ENCODE measurements at regions not wholly inside any gene's neighbourhood (a gene's known extent, or its start where the extent isn't known, plus 50 kb on each side); places are given as distances from the start of the nearest gene placed in this dataset.
"Not testable (repeated sequence)": the region's sequence is repeated elsewhere in the genome, so short reads cannot be mapped to it uniquely, and the experiment has no call there.

DNA sequence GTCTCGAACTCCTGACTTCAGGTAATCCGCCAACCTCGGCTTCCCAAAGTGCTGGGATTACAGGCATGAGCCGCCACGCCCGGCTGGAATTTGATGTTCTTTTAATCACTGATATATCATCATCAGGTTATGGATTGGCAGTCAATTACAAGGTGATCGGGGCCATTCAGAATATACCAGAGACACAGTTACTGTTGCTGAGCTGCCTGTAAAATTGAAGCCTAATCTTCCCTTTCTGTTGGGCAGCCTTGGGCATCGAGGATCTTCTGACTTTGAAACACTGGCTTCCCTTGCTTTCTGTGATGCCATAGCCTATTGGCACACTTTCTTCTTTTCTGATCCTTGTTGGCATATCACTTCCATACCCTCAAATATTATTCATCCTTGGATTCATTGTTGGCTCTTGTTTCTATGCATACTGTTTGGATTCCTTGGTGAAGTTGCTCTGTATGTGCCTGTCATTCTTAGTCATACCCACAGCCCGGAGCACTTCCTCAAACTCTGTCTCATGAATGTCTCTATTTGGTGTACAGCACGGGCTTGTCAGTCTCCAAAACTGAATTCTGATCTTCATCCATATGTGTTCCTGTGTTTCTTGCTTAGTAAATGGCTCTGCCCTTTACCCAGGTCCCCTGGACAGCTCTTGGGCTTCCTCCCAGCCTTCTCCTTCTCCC is 85.6 kb upstream of the CRYM start:
- not testable (repeated sequence) for DNase-seq (ENCODE audit: low spot score)

DNA sequence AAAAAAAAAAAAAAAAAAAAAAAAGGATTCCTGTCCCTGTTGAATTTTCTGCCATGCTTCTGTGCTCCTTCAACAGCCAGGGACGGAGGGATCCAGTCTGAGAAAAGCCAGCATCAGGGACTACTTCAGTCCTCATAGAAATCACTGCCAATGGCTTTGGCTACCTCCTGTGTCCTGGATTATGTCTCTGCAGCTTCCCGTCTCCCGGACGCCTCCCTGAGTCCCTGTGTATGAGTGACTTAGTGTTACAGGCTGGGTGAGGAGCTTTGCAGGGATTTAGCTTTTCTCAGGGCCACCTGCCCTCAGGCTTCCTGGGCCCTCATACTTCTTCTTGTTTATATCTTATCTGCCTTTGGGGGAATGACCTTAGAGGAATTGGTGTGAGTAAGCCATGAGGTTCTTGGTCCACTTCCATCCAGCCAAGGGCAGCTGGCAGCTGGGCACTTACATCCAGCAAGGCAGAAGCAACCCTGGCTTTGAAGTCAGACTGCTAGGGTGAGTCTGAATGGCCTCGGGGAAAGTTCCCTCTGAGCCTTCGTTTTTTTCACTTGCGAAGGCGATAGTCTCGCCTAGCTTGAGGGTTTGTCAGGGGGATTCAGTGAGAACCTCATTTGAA is 83.6 kb upstream of the CRYM start:
- DNase-seq (ENCODE audit: low spot score) = not testable (repeated sequence)

DNA sequence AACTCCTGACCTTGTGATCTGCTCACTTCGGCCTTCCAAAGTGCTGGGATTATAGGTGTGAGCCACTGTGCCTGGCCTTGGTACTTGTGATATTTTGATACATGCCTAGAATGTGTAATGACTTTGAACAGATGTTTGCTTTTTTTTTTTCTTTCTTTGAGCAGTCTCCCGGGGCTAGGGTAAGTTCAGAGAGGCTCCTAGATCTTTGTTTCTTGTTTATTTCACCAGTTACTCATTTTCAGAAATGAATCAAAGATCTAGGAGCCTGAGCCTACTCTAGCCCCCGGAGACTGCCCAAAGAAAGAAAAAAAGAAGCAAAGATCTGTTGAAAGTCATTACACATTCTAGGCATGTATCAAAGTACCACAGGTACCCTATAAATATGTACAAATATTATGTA is 83.0 kb upstream of the CRYM start:
- not testable (repeated sequence) for DNase-seq (ENCODE audit: low spot score)

DNA sequence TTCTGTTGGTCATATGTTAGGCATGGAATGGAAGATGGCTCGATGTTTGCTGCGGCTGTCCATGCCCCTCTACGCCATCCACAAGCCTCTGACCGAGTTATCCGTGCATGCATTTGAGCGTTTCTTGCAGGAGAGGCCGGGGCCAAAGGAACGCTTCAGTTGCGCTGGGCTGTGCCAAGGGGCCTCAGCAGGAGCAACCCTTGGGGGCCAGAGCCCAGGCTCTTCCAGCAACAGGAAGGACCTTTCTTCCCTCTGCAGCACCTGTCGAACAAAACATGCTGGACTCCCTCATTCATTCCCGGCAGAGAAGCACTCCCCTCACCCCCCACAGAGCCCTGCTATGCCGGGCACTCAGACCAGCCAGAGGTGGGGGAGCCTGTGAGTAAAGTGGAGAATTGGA is 81.4 kb upstream of the CRYM start:
- not testable (repeated sequence) for DNase-seq (ENCODE audit: low spot score)

DNA sequence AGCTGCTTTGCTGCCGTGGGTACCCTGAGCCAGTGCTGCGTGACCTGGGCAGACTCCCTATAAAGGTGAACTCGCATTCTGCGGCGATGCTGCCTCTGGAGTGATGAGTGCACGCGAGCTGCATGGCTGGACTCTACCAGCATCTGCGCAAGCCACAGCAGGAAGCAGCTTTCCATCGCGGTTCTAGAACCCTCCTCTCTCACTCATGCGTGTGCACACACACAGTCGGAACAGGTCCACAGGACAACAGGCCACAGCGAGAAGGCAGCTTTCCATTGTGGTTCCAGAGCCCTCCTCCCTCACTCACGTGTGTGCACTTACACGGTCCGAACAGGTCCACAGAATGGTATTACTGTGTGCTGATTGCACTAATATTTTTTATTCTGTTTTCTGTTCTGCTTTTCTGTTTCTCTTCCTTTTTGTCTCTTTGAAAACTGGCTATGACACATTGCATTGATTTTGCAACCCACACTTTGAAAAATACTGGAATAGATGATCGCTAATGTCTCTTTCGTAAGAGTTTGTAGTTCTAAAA is 80.2 kb upstream of the CRYM start:
- peak; percentile 3 for DNase-seq (ENCODE audit: low spot score)

DNA sequence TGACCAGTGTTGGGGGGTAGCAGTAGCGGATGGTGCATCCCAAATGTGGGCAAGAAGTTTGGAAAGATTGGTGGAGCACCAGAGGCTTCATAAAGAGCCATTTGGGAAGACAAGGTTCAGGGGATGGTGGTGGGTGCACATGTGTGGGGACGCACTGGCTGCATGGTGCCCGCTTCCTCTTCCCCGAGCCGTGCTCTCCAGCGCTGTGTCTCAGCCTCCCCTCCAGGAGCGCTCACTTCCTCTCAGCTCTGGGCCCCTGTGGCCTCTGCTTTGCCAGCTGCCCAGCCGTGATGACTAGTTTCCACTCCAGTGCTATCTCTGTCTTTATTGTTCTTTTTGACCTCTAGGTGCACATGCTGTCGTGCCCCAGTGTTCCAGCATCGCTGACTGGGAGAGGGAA is 78.2 kb upstream of the CRYM start:
- peak; percentile 33 for DNase-seq (ENCODE audit: low spot score)

DNA sequence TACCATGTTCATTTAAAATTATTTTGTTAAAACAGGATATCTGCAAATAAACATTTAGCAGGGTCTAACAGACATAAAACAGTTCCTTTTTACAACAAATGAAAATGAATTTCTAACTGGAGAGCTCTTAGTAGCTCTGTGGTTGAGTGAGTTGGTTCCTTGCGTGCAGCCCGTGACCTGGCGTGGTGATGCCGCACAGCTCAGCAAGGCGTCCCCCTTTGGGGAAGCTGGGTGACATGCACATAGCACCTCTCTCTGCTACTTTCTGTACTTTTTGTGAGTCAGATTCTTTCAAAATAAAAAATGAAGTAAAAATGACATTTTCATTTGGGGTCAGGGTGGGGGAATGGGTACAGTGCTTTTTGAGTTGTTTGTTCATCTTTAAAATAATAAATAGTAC is 73.3 kb upstream of the CRYM start:
- DNase-seq (ENCODE audit: low spot score) = not testable (repeated sequence)

DNA sequence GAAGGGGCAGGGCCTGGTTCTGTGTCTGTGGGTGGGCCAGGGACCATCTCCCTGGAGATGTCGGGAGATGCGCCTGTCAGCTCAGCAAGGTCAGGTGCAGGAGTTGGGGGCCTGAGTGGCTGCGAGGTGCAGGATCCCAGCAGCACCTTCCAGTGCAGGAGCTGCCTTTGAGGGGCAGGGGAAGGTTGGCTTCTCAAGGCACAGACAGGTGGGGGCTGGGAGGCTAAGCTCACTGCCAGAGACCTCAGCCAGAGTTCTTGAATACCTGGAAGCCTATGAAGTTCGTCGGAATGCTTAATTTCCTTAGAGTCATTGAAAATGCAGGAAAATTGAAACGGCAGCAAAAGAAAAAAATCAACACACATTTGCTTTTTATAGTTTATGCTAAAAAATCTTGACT is 72.8 kb upstream of the CRYM start:
- DNase-seq (ENCODE audit: low spot score) = not testable (repeated sequence)

DNA sequence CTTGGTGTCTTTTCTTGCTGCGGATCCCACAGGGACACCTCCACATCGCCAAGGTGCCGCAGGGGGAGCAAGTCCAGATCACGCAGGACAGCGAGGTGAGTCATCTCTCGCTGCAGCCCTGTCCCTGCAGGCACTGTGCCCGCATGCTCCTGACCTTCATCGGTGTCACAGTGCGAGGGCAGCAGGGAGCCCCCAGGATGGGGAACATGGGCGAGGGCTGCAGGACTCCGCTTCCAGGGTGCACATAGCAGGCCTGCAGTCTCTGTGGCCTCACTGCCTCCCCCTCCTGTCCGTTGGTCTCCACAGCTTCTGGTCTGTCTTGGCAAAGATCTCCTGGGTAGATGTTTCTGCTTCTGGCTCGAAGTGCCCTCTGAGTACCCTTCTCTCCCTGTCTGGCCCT is 71.2 kb upstream of the CRYM start:
- not testable (repeated sequence) for DNase-seq (ENCODE audit: low spot score)

DNA sequence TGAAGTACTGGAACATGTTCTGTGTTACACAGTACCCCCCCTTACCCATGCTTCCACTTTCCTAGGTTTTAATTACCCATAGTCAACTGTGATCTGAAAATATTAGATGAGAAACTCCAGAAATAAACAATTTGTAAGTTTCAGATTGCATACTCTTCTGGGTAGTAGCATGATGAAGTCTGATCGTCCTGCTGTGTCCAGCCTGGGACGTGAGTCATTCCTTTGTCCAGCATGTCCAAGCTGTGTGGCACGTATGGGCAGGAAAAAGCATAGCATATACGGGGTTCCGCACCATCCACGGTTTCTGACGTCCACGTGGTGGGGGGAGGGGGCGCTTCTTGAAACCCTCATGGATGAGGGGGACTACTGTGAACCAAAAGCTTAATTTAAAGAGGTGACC is 70.7 kb upstream of the CRYM start:
- DNase-seq (ENCODE audit: low spot score) = not testable (repeated sequence)

DNA sequence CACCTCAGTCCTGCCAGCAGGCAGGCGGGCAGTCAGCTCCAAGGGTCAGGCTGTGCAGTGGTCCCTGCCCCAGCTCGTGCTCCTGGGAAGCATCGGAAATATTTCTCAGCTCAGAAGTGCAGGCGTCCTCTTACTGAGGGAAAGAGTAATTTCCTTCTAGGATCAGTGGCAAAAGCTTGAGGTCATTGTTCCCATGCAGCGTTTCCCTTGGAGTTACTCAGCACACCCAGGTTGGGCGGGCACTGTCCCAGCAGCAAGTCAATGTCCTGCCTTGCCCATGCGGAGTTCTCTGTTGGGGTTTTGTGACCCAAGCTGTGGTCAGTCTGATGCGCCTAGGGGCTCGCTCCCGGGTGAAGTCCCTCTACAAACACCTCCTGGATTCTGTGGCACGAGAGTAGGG is 69.4 kb upstream of the CRYM start:
- not testable (repeated sequence) for DNase-seq (ENCODE audit: low spot score)

DNA sequence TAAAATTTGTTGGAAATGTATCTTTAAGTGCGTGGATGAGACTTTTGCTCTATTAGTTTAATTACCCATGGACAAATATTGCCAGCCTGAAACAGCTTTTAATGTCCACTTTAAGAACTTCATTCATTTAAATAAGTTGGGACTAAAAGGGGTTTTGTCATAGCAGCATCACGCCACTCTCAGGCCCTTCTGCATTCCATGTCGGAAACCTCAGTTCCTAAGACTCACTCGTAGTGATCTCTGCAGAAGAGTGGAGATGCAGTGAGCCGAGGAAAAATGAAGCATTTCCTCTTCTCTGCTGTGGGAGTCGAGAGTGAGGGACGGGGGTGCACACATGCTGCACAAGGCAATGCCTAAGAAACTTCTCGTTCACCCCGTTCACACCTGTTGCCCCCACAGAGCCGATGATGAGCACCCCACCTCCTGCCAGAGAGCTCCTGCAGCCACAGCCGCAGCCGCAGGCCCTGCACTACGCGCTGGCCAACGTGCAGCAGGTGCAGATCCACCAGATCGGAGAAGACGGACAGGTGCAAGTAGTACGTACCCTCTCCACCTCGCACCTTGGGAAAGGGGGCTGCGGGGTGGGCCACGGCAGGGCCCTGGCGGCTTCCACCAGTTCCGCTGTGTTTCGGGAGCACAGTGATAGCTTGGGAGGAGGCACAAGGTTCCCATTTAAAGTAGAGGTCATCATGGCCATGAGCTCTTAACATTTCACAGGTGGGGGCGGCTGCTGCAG is 68.8 kb upstream of the CRYM start:
- not testable (repeated sequence) for DNase-seq (ENCODE audit: low spot score)

DNA sequence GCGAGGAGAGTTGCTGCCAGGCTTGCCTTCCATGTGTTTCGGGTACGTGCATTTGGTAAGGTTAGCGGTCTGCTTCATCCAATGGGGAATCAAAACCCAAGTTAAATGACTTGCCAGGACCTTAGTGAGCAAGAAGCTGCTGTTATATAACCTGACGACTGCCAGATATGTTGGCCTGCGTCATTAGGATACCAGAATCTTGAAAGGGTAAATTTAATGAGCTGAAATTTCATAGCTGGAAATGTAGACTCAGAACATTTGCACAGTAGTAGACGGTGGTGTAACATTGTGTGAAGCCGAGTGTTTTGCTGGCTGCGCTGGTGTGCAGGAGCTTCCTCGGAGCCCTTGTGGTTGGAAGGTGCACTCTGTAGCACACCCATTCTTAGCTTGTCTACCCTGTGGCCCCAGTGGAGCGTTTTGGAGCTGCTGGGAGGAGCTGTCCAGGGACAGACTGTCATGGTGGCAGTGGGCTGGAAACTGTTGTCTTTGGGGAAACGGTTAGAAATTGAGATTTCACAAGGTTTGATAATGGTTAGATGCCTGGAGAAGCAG is 66.3 kb upstream of the CRYM start:
- not testable (repeated sequence) for DNase-seq (ENCODE audit: low spot score)

DNA sequence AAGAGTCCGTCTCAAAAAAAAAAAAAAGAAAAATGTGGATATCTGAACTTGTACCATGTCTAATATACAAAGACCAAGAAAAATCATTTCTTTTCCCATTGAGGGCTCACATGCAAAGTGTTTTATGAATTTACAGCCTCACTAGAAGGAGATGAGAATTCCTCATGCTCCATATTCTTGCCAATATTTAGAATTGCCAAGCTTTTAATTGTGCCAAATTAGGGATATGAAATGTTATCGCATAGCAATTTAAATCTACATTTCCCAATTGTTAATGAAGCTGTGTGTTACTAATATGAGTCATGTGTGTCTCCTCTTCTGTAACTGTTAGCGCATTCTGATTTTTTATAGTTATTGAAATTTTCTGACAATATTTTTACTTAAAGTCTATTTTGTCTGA is 63.0 kb upstream of the CRYM start:
- DNase-seq (ENCODE audit: low spot score) = no peak

DNA sequence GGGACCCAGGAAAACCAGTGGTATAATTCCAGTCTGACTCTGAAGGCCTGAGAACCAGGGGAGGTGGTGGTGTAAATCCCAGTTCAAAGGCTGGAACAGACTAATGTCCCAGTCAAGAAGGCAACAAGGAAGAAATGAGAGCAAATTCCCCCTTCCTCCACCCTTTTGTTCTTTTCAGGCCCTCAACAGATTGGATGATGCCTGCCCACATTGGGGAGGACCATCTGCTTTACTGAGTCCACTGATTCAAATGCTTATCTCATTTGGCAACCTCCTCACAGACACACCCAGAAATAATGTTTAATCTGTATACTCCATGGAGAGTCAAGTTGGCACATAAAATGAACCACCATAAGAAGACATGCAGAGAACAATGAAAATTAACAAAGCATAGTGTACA is 61.9 kb upstream of the CRYM start:
- DNase-seq (ENCODE audit: low spot score) = peak; percentile 2

DNA sequence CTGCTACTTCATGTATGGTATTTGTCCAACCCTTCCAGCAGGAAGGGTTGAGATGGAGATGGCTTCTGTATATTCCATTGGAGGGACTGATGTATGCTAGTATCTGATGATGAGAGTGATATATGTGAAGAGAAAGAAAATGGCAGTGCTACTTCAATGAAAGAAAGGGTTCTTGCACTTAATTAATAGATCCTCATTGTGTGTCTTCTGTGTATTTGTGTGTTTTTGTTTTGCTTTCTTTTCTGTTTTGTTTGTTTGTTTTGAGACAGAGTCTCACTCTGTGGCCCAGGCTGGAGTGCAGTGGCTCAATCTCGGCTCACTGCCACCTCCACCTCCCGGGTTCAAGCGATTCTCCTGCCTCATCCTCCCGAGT is 61.2 kb upstream of the CRYM start:
- no peak for DNase-seq (ENCODE audit: low spot score)

DNA sequence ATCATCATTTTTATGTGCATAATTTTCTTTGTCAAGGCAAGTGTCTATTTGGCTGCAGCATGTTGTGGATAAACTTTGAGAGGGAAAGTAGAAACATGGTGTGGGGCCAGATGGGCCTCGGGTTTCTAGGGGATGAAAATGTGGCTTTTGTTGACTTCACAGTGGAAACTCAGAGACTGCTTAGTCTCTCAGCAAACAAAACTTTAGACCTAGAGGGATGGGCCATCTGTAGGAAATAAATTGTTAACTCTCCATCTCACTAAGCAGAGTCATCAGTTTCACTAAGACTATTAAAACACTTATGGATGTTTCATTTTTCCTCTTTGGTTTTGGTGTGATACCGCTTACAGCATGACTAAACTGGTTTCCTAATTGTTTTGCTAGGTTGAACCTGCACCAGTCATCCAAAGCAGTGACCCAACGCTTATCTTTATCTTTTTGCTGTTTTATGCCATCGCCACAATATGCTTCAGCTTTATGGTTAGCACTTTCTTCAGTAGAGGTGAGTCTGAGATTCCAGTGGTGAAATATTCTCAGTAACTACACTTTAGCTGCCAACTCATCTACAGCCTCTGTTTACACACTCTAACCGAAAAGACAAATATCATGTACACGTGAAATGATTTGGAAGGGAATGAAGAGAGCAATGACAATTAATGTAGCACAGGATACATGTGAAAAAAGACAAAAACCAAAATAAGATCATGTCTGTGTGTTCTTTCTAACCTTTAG is 60.6 kb upstream of the CRYM start:
- no peak for DNase-seq (ENCODE audit: low spot score)

DNA sequence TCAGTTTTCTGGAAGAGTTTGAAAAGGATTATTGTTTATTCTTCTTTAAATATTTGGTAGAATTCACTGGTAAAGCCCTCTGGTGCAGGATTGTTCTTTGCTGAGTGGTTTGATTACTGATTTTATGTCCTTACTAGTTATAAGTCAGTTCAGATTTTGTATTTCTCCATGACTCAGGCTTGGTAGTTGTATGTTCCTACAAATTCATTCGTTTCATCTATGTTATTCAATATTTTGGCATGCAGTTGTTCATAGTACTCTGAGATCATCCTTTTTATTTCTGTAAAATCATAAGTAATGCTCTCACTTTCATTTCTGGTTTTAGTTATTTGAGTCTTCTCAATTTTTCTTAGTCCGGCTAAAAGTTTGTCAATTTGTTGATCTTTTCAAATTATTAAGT is 58.1 kb upstream of the CRYM start:
- DNase-seq (ENCODE audit: low spot score) = no peak

DNA sequence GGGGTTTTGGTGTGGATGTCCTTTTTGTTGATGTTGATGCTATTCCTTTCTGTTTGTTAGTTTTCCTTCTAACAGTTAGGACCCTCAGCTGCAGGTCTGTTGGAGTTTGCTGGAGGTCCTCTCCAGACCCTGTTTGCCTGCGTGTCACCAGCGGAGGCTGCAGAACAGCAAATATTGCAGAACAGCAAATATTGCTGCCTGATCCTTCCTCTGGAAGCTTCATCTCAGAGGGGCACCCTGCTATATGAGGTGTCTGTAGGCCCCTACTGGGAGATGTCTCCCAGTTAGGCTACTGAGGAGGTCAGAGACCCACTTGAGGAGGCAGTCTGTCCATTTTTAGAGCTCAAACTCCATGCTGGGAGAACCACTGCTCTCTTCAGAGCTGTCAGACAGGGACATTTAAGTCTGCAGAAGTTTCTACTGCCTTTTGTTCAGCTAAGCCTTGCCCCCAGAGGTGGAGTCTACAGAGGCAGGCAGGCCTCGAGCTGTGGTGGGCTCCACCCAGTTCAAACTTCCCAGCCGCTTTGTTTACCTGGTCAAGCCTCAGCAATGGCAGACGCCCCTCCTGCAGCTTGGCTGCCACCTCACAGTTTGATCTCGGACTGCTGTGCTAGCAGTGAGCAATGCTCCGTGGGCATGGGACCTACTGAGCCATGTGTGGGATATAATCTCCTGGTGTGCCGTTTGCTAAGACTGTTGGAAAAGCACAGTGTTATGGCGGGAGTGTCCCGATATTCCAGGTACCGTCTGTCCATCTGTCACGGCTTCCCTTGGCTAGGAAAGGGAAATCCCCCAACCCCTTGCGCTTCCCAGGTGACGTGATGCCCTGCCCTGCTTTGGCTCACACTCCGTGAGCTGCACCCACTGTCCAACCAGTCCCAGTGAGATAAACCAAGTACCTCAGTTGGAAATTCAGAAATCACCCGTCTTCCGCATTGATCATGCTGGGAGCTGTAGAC is 56.4 kb upstream of the CRYM start:
- not testable (repeated sequence) for DNase-seq (ENCODE audit: low spot score)

DNA sequence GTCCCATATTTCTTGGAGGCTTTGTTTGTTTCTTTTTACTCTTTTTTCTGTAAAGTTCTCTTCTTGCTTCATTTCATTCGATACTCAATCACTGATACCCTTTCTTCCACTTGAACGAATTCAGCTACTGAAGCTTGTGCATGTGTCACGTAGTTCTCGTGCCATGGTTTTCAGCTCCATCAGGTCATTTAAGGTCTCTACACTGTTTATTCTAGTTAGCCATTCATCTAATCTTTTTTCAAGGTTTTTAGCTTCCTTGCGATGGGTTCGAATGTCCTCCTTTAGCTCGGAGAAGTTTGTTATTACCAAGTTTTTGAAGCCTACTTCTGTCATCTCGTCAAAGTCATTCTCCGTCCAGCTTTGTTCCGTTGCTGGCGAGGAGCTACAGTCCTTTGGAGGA is 55.6 kb upstream of the CRYM start:
- DNase-seq (ENCODE audit: low spot score) = not testable (repeated sequence)
